GM12872 (cell line): ENCODE measurements at regions not wholly inside any gene's neighbourhood (a gene's known extent, or its start where the extent isn't known, plus 50 kb on each side); places are given as distances from the start of the nearest gene placed in this dataset.

Experiments used
- CTCF ChIP-seq: IDR thresholded peaks from 3 replicates; pipeline ENCODE4 v1.5.1; 2011; ENCODE audit warnings: low read depth, mild to moderate bottlenecking, low read length, moderate library complexity; ENCODE audit not compliant: insufficient read depth

GRCh38 chr9:17052626-17053025, 82.2 kb upstream of the CNTLN start:
- no peak for TF ChIP-seq CTCF

DNA sequence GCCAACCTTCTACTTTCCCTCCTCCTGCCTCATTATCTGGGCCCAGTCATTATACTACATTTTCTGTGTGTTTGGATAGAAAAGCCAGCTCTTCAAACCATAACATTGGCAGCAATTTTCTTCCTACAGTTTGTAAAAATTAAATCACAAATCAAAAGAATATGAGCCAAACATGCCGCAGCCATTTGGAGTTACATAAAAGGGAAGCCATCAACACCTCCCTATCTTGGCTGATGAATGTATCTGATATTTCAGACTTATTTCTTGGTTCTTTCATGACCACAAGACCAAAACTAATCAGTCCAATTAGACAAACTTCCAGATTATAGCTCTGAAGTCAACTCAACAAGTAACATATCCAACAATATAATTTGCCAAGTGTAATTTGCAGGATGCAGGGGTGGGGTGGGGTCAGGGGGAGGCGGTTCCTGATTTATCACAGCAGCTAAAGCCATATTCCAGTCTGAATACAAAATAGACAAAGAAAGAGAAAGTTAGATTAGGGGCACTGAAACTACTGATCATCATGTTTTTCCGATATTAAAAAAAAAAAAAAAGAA, 89.4 kb upstream of the CNTLN start:
- TF ChIP-seq CTCF: no peak

DNA sequence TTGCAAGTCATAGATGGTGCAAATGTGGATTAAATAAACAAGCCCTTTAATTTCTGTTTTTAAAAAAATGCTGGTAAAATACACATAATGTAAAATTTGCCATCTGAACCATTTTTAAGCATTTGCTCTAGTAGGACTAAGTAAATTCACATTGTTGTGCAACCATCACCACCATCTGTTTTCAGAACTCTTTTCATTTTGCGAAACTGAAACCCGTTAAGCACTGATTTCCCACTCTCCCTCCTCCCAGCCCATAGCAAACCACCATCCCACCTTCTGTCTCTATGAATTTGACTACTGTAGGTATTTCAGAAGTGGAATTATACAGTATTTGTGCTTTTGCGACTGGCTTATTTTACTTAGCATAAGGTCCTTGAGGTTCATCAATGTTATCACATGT, 103.3 kb upstream of the CNTLN start:
- TF ChIP-seq CTCF: no peak

GRCh38 chr9:17025281-17025680, 109.6 kb upstream of the CNTLN start:
- no peak for TF ChIP-seq CTCF

DNA sequence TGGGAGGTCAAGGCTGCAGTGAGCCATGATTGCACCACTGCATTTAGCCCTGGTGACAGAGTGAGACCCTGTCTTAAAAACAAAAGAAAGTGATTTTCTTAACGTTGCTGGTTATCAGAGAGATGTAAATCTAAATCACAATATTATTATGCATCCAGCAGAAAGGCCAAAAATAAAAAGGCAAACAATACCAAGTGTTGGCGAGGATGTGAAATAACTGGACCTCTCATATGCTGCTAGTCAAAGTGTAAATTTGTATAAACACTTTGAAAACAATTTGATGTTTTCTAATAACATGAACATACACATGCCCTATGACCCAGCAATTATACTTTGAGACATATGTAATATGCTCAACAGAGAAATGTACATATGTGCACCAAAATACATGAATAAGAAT, 110.7 kb upstream of the CNTLN start:
- no peak for TF ChIP-seq CTCF

DNA sequence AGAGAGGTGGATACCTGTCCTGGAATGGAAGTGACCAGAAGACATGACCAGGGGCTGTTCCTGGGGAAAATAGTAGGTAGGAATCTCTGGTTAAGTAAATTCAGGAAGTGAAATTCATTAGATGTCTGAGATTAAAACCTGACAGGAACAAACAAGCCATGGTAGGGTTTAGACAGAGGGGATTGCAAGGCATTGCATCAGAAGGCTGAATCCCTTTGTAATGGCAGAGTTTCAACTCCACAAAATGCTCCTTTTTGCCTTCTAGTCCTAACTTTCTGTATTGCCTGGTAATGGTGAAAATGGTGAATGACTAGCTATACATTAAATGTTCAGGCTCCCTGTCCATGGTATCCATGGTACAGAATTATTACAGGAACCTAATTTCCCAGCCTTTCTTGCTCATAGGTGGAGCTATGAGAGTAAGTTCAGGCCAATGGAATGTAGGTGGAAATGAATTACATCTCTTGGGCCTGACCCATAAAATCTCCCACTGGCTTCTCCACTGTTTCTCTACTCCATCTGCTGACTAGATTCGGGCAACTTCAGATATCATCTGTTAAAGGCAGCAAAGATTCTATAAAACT, 113.4 kb upstream of the CNTLN start:
- TF ChIP-seq CTCF: no peak

DNA sequence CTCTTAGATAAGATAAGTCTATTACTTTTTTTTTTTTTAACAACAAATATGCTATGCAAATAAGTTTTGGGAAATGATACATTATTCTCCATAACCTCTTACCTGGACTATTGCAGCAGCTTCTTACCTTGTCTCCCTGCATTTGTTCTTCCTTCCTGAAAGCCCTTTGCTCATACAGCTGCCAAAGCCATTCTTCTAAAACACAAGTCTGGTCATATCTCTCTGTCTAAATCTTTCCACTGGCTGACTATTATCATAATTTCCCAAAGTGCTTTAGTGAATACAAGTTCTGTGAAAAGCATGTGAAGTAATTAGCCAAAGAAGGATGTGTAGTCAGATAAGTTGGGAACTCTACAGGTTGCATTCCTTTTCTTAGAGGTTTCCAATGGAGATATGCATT, 115.4 kb upstream of the CNTLN start:
- TF ChIP-seq CTCF: no peak
